ENCODE measurements at regions not wholly inside any gene's neighbourhood (a gene's known extent, or its start where the extent isn't known, plus 50 kb on each side); places are given as distances from the start of the nearest gene placed in this dataset.

- Histone ChIP-seq H3K27me3 (ENCODE audit: control insufficient read depth, insufficient read depth) (no peaks in the 10 kb centered on the region), H3K27ac (ENCODE audit: low read length) (no peak overlapping the region), H3K9me3 (ENCODE audit: control insufficient read depth, low read length) (no peaks in the 10 kb centered on the region), H3K4me3 (ENCODE audit: low read length) (no peak overlapping the region), H3K4me1 (ENCODE audit: control insufficient read depth, insufficient read depth, low read length) (no peaks in the 10 kb centered on the region)
- no peak for ATAC-seq
- intact Hi-C loops (cut with DNase I) = no loop called here
- 45% methylated on average over 3 of the region's 3 CpGs for WGBS
- no peak for DNase-seq
These were observed 465.6 kb upstream of the VSTM2A start for GRCh38 chr7:54076616-54077015.

DNA sequence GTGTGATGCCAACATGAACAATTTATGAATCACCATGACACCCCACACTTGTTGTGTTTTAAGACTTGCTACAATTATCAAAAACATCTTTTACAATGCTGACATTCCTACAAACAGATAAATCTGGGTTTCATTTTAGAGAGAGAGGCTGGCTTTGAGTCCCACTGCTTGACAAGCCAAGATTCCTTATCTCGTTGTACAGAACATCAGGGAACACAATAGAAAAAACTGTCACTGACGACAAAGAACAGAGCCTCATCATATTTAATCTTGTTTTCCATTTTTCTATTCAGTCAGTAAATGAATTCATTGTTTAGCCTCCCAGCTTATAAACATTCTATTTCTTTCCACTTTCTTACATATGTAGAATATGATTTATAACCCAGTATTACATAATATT lies 461.6 kb upstream of the VSTM2A start:
- Histone ChIP-seq H3K4me1 (ENCODE audit: control insufficient read depth, insufficient read depth, low read length) (no peaks in the 10 kb centered on the region), H3K27ac (ENCODE audit: low read length) (no peak overlapping the region), H3K4me3 (ENCODE audit: low read length) (no peak overlapping the region), H3K27me3 (ENCODE audit: control insufficient read depth, insufficient read depth) (no peaks in the 10 kb centered on the region), H3K9me3 (ENCODE audit: control insufficient read depth, low read length) (no peaks in the 10 kb centered on the region)
- ATAC-seq = no peak
- intact Hi-C loops (cut with DNase I) = no loop called here
- DNase-seq = no peak
- WGBS = 33% methylated on average over 2 of the region's 2 CpGs

DNA sequence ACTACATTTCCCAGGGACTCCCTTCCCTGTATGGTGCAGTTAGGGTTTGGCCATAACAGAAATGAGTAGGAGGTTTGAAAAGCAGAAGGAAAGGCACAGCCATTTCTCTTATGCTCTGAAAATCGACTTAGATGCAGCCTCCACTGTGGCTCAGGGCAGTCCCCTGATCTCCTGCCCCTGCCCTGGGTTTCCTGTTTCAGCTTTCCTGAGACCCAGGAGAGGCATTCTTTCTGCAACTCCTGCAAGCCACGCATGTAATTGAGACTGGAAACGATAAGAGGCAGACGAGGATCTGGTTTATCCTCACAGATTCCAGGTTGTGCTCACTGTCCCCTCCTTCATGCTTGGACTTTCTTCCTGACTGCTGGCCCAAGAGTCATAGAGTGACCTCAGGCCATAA lies 461.2 kb upstream of the VSTM2A start:
- no peak for ATAC-seq
- WGBS = 39% methylated on average over 4 of the region's 4 CpGs
- intact Hi-C loops (cut with DNase I) = no loop called here
- no peak for DNase-seq
- Histone ChIP-seq H3K4me3 (ENCODE audit: low read length) (no peak overlapping the region), H3K4me1 (ENCODE audit: control insufficient read depth, insufficient read depth, low read length) (no peaks in the 10 kb centered on the region), H3K9me3 (ENCODE audit: control insufficient read depth, low read length) (no peaks in the 10 kb centered on the region), H3K27ac (ENCODE audit: low read length) (no peak overlapping the region), H3K27me3 (ENCODE audit: control insufficient read depth, insufficient read depth) (no peaks in the 10 kb centered on the region)

- intact Hi-C loops (cut with DNase I) = no loop called here
- Histone ChIP-seq H3K4me3 (ENCODE audit: low read length) (no peak overlapping the region), H3K27me3 (ENCODE audit: control insufficient read depth, insufficient read depth) (no peaks in the 10 kb centered on the region), H3K4me1 (ENCODE audit: control insufficient read depth, insufficient read depth, low read length) (no peaks in the 10 kb centered on the region), H3K27ac (ENCODE audit: low read length) (no peak overlapping the region), H3K9me3 (ENCODE audit: control insufficient read depth, low read length) (no peaks in the 10 kb centered on the region)
- WGBS = 89% methylated on average over 4 of the region's 4 CpGs
- ATAC-seq = no peak
- no peak for DNase-seq
These were observed 457.8 kb upstream of the VSTM2A start for GRCh38 chr7:54084340-54084739.

DNA sequence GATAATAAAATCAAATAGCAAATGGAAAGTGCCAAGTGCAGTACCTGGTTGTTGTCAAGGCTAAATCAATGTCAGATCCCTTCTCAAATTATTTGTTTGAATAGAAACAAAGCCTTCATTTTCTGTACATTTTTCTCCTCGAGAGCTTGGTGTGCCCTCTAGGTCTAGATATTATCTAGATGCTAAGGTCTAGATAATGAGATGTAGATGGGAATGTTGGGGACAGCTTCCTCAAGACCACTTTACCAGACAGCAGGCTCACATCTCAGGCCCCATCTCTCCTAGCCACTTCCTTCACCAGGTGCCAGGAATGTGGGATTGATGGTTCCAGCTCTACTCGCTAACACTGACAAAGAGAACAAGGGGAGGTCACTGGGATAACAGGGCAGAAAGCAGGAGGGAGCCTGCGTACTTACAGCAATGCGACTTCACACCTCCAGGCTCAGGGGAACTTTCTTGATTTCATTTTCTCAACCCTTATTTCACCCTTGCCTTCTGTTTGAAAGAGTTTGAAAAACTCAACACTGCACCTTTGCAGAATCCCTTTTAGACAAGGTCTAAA lies 451.4 kb upstream of the VSTM2A start:
- intact Hi-C loops (cut with DNase I) = no loop called here

DNA sequence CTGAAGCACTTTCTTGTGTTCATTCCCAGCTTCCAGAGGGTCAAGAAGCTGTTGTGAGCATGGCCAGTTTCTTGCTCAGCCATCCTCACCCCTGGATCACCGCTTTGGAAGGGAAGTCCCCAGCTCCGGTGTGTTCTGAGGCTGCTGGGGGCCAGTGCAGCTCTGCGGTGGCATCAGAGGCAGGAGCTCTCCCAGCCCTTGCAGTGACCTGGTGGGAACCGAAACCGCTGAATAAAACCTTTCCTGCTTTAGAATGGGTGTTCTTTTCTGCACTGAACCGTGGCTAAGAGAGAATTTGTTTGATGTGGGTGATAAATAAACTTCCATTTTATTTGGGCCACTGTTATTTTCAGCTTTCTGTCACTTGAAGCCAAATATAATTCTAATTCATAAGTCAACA lies 450.9 kb upstream of the VSTM2A start:
- H3K27ac ChIP-seq (ENCODE audit: low read length) = no peak overlapping the region
- intact Hi-C loops (cut with DNase I) = no loop called here
- no peak for DNase-seq
- no peaks in the 10 kb centered on the region for H3K27me3 ChIP-seq (ENCODE audit: control insufficient read depth, insufficient read depth)
- whole genome bisulfite sequencing = 84% methylated on average over 6 of the region's 6 CpGs
- H3K9me3 ChIP-seq (ENCODE audit: control insufficient read depth, low read length) = no peaks in the 10 kb centered on the region
- no peak overlapping the region for H3K4me3 ChIP-seq (ENCODE audit: low read length)
- ATAC-seq = no peak
- H3K4me1 ChIP-seq (ENCODE audit: control insufficient read depth, insufficient read depth, low read length) = no peaks in the 10 kb centered on the region

More for the DNA sequence above, 451.4 kb upstream of the VSTM2A start:
- Histone ChIP-seq H3K4me3 (ENCODE audit: low read length) (no peak overlapping the region), H3K27ac (ENCODE audit: low read length) (no peak overlapping the region), H3K27me3 (ENCODE audit: control insufficient read depth, insufficient read depth) (no peaks in the 10 kb centered on the region), H3K4me1 (ENCODE audit: control insufficient read depth, insufficient read depth, low read length) (no peaks in the 10 kb centered on the region), H3K9me3 (ENCODE audit: control insufficient read depth, low read length) (no peaks in the 10 kb centered on the region)
- ATAC-seq (no peak), DNase-seq (no peak)
- WGBS = 65% methylated on average over 4 of the region's 4 CpGs

DNA sequence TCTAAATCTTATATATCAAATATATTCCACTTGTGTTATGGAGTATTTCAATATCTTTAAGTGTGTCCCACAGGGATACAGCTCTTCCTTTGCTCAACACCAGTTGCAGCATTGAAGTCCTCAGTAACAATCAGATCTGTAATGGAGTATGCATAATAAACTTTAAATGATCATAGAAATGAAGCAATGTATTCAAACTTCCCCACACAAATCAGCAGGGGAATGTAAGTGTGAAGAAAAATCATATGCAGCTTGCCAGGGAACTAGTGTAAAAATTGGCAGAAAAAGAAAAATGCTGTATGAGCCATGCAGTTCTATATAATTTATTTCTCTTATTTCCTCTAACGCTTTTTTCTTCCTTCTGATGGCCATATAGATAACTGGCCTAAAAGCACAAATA lies 444.3 kb upstream of the VSTM2A start:
- WGBS = 55% methylated on average over 1 of the region's 1 CpG
- Histone ChIP-seq H3K9me3 (ENCODE audit: control insufficient read depth, low read length) (no peaks in the 10 kb centered on the region), H3K4me3 (ENCODE audit: low read length) (no peak overlapping the region), H3K4me1 (ENCODE audit: control insufficient read depth, insufficient read depth, low read length) (no peaks in the 10 kb centered on the region), H3K27me3 (ENCODE audit: control insufficient read depth, insufficient read depth) (no peaks in the 10 kb centered on the region), H3K27ac (ENCODE audit: low read length) (no peak overlapping the region)
- ATAC-seq (no peak), DNase-seq (no peak)
- intact Hi-C loops (cut with DNase I) = no loop called here

- intact Hi-C loops (cut with DNase I) = no loop called here
- no peaks in the 10 kb centered on the region for H3K9me3 ChIP-seq (ENCODE audit: control insufficient read depth, low read length)
- ATAC-seq (no peak), DNase-seq (no peak)
- H3K4me3 ChIP-seq (ENCODE audit: low read length) = no peak overlapping the region
- H3K27me3 ChIP-seq (ENCODE audit: control insufficient read depth, insufficient read depth) = no peaks in the 10 kb centered on the region
- no peaks in the 10 kb centered on the region for H3K4me1 ChIP-seq (ENCODE audit: control insufficient read depth, insufficient read depth, low read length)
- H3K27ac ChIP-seq (ENCODE audit: low read length) = no peak overlapping the region
- WGBS = 70% methylated on average over 4 of the region's 4 CpGs
These were observed 432.7 kb upstream of the VSTM2A start for GRCh38 chr7:54109501-54109900.

DNA sequence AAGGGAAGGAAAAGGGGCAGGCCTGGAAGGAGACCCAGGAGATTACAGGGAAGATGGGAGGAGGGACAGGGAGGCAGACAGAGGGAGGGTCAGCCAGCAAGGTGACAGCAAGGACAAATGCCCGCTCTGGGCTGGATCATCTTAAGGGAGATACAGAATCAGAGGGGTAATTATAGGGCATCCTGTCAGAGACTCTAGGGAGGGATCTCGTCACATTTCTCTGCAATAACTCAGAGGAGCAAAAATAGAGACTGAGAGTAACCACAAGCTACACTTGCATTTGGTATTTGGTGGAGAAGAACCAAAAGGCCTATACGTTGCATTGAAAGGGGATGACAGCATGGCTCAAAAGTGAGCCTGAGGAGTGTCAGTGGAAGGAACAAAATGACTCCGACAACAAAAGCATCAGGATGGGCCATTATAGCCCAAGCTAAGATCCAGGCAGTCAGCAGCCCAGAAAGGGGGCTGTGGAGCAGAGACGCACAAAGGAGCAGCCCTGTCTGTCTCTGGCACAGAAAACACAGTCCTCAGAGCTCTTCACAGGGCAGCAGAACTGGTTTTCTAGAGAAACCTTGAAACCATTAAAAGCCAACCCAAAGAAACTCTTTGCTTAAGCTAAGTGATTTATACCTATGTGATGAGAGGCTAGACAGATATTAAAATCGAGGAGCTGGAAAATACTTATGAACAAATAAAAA lies 430.2 kb upstream of the VSTM2A start:
- DNase-seq (no peak), ATAC-seq (no peak)
- WGBS = 46% methylated on average over 6 of the region's 6 CpGs
- H3K27ac ChIP-seq (ENCODE audit: low read length) = no peak overlapping the region
- no peaks in the 10 kb centered on the region for H3K9me3 ChIP-seq (ENCODE audit: control insufficient read depth, low read length)
- H3K4me1 ChIP-seq (ENCODE audit: control insufficient read depth, insufficient read depth, low read length) = no peaks in the 10 kb centered on the region
- intact Hi-C loops (cut with DNase I) = loop anchor here in 1 of 4 donors (5.0 kb wide), 1 partner anchor 50 kb away; no protein-coding TSS in a partner anchor
- no peaks in the 10 kb centered on the region for H3K27me3 ChIP-seq (ENCODE audit: control insufficient read depth, insufficient read depth)
- no peak overlapping the region for H3K4me3 ChIP-seq (ENCODE audit: low read length)

DNA sequence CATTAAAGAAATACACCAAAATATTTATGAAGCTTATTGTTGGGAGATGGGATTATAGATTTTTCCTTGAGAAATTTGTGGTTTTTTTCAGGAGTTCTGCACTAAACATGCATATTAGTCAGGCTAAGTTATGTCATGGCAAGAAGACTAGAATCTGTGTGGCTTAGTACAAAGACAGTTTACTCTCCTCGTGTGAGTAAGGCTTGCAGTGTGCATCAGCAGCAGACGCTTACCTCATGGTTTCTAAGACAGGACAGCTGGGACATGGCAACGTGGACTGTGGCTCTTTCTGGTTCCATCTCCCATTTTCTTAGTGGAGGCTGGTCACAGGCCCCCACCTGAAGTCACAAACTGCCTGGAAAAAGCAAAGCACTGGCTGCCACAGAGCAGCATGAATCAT lies 429.6 kb upstream of the VSTM2A start:
- DNase-seq (no peak), ATAC-seq (no peak)
- WGBS = 39% methylated on average over 3 of the region's 3 CpGs
- H3K4me1 ChIP-seq (ENCODE audit: control insufficient read depth, insufficient read depth, low read length) = no peaks in the 10 kb centered on the region
- no peak overlapping the region for H3K4me3 ChIP-seq (ENCODE audit: low read length)
- no peaks in the 10 kb centered on the region for H3K9me3 ChIP-seq (ENCODE audit: control insufficient read depth, low read length)
- intact Hi-C loops (cut with DNase I) = loop anchor here in 1 of 4 donors (5.0 kb wide), 1 partner anchor 50 kb away; no protein-coding TSS in a partner anchor
- no peaks in the 10 kb centered on the region for H3K27me3 ChIP-seq (ENCODE audit: control insufficient read depth, insufficient read depth)
- H3K27ac ChIP-seq (ENCODE audit: low read length) = no peak overlapping the region

DNA sequence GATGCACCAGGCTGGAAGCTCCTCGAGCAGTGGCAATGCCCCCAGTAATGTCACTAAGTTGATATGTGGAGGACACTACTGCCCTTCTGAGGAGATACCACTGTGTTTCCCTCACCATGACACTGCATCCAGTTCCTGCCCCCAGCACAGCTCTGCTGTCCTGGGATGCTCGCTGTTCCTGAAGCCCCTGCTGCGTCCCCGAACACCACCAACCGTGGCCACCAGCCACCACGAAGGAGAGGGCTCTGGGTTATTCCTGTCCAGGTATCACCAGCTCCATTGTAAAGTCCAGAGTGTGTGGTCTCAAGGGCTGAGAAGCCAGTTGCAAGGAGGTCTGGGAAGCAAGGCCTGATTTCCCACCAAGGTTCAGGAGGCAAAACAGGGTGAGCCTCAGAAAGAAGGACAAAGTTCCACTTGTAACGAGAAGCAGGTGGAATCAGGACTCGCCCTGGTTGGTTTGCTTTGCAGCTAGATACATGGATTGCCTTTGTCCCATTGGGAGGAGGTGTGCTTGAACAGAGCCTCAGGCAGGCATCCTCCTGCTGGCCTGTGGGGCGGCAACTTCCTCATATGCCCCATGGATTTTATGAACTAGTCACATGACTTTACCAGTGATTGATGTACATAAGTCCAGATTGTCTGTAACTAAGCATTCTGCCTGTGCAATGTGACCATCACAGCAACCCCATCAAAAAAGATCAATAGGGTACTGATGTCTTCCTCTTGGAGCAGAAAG lies 427.0 kb upstream of the VSTM2A start:
- Histone ChIP-seq H3K27ac (ENCODE audit: low read length) (no peak overlapping the region), H3K27me3 (ENCODE audit: control insufficient read depth, insufficient read depth) (no peaks in the 10 kb centered on the region), H3K9me3 (ENCODE audit: control insufficient read depth, low read length) (no peaks in the 10 kb centered on the region), H3K4me3 (ENCODE audit: low read length) (no peak overlapping the region), H3K4me1 (ENCODE audit: control insufficient read depth, insufficient read depth, low read length) (no peaks in the 10 kb centered on the region)
- no peak for DNase-seq
- intact Hi-C loops (cut with DNase I) = no loop called here
- ATAC-seq = no peak
- 93% methylated on average over 9 of the region's 9 CpGs for WGBS

Data from right cardiac atrium (tissue), 5 donors.